CD4-positive, alpha-beta T cell treated with Interleukin-4 for 4 hours (primary cell): ENCODE measurements at regions not wholly inside any gene's neighbourhood (a gene's known extent, or its start where the extent isn't known, plus 50 kb on each side); places are given as distances from the start of the nearest gene placed in this dataset.

Experiments used
- DNase-seq: peaks from one replicate; pipeline ENCODE4 v3.0.0-alpha.2; 2020

DNA sequence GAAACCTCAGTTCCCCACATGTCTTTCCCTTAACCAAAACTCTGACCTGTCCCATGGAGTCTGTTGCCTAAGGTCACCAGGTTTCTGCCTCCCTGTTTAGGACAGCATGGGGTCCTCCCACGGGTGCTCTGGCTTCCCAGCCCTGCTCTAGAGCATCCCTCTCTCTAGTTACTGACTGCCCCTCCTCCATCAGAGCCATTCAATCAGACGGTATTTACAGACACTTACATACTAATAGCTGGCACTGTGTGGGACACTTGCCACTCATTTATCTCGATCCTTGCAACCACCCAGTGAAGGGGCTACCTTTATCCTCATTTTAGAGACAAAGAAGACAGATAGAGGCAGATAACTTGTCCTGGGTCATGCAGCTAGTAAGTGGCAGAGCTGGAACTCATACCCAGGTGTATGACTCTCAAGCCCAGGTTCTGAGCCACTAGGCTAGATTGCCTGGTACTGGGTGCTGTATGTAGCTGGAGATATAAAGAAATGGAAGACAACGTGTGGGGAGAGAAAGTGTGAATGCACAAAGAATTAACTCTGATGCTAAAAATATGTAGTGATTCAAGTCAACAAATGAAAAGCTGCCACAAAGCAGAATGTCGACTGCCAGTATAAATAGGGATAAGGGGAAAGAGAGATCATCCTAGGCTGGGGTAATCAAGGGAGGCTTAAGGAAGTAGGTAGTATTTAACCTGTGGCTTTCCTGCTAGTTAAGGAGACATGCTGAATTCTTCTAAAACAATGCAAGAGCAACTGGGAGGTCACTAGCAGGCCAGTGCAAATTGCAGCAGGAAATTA lies 52.5 kb upstream of the PDE8B start:
- DNase-seq: no peak

DNA sequence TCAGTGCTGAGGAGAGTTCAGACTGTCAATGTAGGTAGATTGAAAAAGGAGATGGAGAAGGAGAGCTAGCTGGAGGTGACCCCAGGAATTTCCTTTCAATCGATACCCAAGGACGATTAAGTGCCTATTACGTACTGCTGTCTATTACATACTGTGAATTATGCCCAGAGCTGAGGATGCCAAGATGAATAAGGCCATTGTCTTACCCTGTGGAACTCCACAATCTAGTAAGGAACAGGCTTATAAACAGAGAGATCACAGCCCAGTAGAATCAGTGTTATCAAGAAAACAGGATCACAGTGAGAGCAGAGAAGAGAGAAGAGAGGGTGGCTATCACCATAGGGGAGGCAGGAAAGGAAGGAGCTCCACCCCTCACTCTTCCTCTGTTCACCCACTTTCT lies 54.1 kb upstream of the PDE8B start:
- DNase-seq: no peak

GRCh38 chr5:77155179-77155785 lies 55.2 kb upstream of the PDE8B start:
- peak; percentile 39 for DNase-seq

DNA sequence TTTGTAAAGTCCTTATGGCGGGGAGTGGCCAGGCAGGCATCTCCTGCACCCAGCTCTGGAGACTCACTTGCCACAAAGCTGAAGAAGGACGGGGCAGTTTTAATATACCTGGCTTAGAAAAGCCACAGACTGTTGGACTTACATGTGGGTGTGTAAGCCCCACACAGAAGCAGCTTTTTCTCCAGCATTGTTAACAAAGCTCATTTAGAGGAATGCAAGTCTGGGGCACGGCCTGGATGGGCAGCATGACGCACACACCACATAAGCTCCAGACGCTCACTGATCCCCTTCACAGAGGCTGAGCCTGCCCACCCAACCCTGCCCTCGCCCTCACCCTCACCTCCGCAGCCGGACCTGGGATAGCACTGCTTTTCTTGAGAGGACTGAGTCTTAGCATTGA lies 58.0 kb upstream of the PDE8B start:
- DNase-seq: no peak

DNA sequence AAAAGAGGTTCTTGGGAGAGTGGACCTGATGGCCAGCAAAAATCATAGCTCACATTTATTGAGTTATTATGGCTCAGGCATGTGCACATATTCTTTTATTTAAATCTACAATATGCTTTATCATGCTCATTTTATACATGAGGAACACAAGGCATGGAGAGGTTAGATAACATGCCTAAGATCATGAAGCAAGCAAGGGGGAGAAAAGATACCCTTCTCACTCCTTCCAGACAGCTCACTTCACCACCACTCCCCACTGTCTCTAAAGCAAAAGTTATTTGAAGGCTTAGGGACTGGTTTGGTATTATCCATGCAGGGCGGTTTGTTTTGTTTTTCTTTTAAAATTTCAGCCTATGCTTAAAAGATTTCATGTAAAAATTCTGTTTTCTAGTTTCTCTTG lies 59.0 kb upstream of the PDE8B start:
- no peak for DNase-seq

DNA sequence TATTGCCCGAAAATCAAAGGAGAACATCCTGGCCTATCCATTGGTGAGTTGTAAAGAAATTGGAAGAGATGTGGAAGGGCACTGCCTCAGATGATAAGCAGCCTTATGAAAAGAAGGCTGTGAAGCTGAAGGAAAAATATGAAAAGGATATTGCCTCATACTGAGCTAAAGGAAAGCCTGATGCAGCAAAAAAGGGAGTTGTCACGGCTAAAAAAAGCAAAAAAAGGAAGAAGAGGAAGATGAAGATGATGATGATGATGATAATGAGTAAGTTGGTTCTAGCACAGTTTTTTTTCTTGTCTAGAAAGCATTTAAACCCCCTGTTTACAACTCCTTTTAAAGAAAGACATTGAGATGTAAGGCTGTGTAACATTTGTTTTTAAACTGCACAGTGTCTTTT lies 59.8 kb upstream of the ZBED3 start:
- DNase-seq: no peak

- no peak for DNase-seq
Observed at GRCh38 chr5:77145666-77146065, 58.6 kb upstream of the ZBED3 start.

- no peak for DNase-seq
Observed at GRCh38 chr5:77144837-77145139, 57.7 kb upstream of the ZBED3 start.

GRCh38 chr5:77143998-77144836 lies 57.1 kb upstream of the ZBED3 start:
- DNase-seq: peak; percentile 39

GRCh38 chr5:77140350-77140749 lies 53.3 kb upstream of the ZBED3 start:
- no peak for DNase-seq

DNA sequence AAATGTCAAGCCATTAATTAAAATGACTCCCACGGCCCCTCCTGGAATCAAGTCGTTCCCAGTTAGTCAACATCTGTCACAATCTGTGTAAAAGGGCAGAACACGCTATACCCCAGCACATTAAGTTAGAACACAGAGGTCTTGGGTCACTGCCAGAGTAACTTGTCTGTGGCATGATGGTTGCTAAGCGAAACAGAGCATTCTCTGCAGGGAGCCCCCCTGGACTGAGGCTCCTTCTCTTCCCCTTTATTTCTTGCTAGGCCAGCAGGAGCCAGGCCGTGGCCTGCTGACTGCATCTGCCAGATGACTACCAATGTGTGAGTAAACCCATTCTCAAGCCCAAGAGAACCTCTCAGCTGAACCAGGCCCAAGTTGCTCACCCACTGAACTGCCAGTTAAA lies 51.9 kb upstream of the ZBED3 start:
- no peak for DNase-seq
